GM12874 (cell line): ENCODE measurements at regions not wholly inside any gene's neighbourhood (a gene's known extent, or its start where the extent isn't known, plus 50 kb on each side); places are given as distances from the start of the nearest gene placed in this dataset.

Experiments used
- CTCF ChIP-seq: IDR thresholded peaks from 2 replicates; pipeline ENCODE4 v1.5.1; 2011; ENCODE audit warnings: low read depth, mild to moderate bottlenecking, control low read depth, low read length, moderate library complexity; ENCODE audit not compliant: insufficient read depth

GRCh38 chr3:111428301-111428700 is 113.7 kb upstream of the CD96 start:
- no peak for TF ChIP-seq CTCF

GRCh38 chr3:111434941-111435622 is 106.9 kb upstream of the CD96 start:
- TF ChIP-seq CTCF = no peak

- TF ChIP-seq CTCF = no peak
Observed at GRCh38 chr3:111438283-111438682, 103.7 kb upstream of the CD96 start.

- TF ChIP-seq CTCF = no peak
Observed at GRCh38 chr3:111454551-111454950, 87.4 kb upstream of the CD96 start.

- TF ChIP-seq CTCF = no peak
Observed at GRCh38 chr3:111465081-111465670, 76.8 kb upstream of the CD96 start.

GRCh38 chr3:111470032-111470431 is 72.0 kb upstream of the CD96 start:
- TF ChIP-seq CTCF = no peak

- TF ChIP-seq CTCF = no peak
Observed at GRCh38 chr3:111471831-111472230, 70.2 kb upstream of the CD96 start.
